HFF-Myc (cell line): ENCODE measurements at regions not wholly inside any gene's neighbourhood (a gene's known extent, or its start where the extent isn't known, plus 50 kb on each side); places are given as distances from the start of the nearest gene placed in this dataset.

Experiments
- DNase-seq: peaks from one replicate; pipeline ENCODE4 v3.0.0-alpha.2; 2011; ENCODE audit warnings: low read depth; ENCODE audit errors: extremely low read depth
- H3K4me3 ChIP-seq: replicated peaks from 2 replicates; pipeline ENCODE4 v1.5.1; 2011; ENCODE audit warnings: low read depth, mild to moderate bottlenecking, control low read depth, low read length
- TF ChIP-seq, protein P1 (sequence below): IDR thresholded peaks from 2 replicates; pipeline ENCODE4 v1.5.1; 2012; ENCODE audit warnings: mild to moderate bottlenecking, low read depth, low read length, control low read depth; ENCODE audit errors: missing control alignments

DNA sequence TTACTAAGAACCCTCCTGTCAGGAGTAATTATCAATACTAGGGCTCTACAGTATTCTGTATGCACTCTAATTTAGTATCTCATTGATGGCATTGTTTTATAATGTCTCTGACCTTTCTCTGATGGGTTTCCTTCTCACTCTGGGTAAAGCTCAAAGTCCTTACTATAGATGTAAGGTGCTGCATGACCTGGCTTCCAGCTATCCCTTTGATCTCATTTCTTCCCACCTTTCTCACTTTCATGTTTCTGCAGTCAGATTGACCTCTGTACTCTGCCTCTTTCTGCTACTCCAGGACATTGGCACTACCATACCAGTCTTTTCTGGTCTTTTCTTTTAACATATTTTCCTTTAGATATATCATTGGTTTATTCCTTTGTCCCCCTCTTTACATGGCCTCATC is 2332.8 kb upstream of the C9orf72 start:
- H3K4me3 ChIP-seq, result no peak overlapping the region
- no peak for DNase-seq
- TF ChIP-seq, protein P1, sequence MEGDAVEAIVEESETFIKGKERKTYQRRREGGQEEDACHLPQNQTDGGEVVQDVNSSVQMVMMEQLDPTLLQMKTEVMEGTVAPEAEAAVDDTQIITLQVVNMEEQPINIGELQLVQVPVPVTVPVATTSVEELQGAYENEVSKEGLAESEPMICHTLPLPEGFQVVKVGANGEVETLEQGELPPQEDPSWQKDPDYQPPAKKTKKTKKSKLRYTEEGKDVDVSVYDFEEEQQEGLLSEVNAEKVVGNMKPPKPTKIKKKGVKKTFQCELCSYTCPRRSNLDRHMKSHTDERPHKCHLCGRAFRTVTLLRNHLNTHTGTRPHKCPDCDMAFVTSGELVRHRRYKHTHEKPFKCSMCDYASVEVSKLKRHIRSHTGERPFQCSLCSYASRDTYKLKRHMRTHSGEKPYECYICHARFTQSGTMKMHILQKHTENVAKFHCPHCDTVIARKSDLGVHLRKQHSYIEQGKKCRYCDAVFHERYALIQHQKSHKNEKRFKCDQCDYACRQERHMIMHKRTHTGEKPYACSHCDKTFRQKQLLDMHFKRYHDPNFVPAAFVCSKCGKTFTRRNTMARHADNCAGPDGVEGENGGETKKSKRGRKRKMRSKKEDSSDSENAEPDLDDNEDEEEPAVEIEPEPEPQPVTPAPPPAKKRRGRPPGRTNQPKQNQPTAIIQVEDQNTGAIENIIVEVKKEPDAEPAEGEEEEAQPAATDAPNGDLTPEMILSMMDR, result no peak

DNA sequence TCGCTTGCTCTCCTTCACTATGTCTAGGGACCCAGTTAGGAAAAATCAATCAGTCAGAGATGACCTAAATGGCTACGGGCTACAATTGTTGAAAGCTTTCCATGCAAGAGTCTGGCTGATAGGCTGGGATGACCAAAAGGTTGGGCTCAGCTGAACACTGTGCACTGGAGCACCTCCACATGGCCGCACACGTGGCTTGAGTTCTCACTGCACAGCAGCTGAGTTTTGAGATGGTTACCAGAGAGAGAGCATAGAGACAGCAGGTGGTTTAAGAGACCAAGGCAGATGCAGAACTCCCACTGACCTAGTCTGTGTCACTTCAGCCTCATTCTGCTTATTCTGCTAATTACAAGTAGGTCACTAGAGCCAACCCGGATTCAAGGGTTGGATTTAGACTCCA is 2354.8 kb upstream of the C9orf72 start:
- TF ChIP-seq, protein P1, result no peak
- no peak for DNase-seq
- no peak overlapping the region for H3K4me3 ChIP-seq

DNA sequence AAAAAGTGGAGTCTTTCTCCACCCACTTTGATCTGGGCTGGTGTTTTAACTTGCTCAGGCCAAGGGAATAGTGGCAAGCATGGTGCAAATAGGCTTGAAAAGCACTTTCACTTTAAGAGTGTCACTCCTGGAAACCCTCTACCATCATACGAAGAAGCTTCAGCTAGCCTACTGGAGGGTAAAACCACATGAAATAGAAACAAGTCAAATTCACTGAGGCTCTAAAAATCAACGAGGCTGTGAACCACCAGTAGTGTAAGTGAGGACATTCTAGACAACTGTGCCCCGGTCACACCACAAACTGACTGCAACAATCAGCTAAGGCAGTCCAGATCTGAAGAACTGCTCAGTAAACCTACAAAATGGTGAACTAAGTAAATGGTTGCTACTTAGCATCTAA is 2366.3 kb upstream of the C9orf72 start:
- DNase-seq, result no peak
- no peak overlapping the region for H3K4me3 ChIP-seq
- TF ChIP-seq, protein P1, result no peak

DNA sequence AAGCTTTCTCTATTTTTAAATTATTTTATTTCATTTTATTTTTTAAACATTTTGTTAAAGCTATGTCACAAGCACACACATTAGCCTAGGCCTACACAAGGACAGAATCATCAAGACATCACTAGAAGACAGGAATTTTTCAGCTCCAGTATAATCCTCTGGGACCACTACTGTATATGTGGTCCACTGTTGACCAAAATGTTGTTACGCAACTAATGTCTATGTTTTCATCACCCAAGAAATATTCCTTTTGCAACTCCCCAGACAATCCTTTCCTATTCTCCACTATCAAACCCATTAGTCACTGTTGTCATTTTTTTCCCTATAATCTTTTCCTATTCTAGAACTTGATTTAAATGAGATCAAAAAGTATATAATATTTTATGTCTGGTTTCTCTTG is 2371.7 kb upstream of the C9orf72 start:
- TF ChIP-seq, protein P1, result no peak
- DNase-seq, result no peak
- no peak overlapping the region for H3K4me3 ChIP-seq

DNA sequence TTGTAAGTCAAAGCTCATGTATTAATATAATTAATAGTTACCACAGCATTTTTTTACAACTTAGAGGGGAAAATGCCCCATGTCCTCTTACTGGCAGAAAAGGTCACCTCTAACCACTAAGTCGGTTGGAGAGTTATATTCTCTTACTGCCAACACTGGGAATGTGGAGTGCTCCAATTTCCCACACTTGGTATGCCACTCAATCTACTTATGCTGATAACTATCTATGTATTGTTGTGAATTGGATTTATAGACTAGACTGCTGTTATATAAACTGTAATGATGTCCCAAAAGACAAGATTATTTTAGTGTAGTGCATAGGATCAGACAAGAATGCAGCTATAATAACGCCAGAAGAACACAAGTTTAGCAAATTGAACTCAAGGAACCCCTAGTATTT is 2385.2 kb upstream of the C9orf72 start:
- TF ChIP-seq, protein P1, result no peak
- no peak for DNase-seq
- H3K4me3 ChIP-seq, result no peak overlapping the region

DNA sequence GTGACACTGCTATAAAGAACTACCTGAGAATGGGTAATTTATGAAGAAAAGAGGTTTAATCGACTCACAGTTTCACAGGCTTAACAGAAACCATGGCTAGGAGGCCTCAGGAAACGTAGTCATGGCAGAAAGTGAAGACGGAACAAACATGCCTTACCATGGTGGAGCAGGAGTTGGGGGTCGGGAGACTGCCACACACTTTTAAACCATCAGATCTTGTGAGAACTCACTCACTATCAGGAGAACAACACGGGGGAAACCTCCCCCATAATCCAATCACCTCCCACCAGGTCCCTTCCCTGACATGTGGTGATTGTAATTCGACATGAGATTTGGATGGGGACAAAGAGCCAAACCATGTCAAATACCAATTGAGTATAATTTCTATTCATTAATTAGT is 2392.6 kb upstream of the C9orf72 start:
- TF ChIP-seq, protein P1, result no peak

DNA sequence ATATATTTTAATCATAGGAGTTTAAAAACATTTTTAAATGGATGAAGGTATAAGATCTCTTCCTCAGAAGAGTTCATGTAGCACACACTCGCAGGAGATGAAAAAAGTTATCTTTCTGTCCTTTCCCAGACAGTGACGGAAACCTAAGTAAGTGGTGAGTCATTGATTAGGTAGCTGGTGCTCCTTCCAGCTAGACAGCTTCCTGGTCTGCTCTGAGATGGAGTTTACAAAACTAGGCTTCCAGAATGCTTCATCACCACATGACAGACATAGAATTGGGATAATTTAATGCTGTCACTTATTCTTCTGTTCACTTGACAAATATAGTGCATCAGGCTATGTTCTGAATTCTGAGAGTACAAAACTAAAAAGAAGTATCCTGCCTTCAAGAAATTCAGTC is 2393.0 kb upstream of the C9orf72 start:
- no peak overlapping the region for H3K4me3 ChIP-seq
- no peak for DNase-seq
- TF ChIP-seq, protein P1, result no peak

More for the DNA sequence above, 2392.6 kb upstream of the C9orf72 start:
- no peak overlapping the region for H3K4me3 ChIP-seq
- DNase-seq, result no peak
